Subcutaneous abdominal adipose tissue (tissue), 5 donors: ENCODE measurements at regions not wholly inside any gene's neighbourhood (a gene's known extent, or its start where the extent isn't known, plus 50 kb on each side); places are given as distances from the start of the nearest gene placed in this dataset.

Source experiments
- H3K27ac ChIP-seq: one replicate; pipeline ENCODE4 v1.7.0; 2013; ENCODE audit warnings: low read depth, mild to moderate bottlenecking, inconsistent platforms, low read length, moderate library complexity
- H3K27me3 ChIP-seq, 5 donors: one replicate each; pipeline ENCODE4 v1.7.0; 2013; ENCODE audit warnings: low read length in 5 of 5, inconsistent platforms in 1 of 5; ENCODE audit not compliant: control insufficient read depth in 5 of 5, insufficient read depth in 4 of 5
- H3K36me3 ChIP-seq, 5 donors: one replicate each; pipeline ENCODE4 v1.7.0; 2013; ENCODE audit warnings: low read length in 5 of 5; ENCODE audit not compliant: control insufficient read depth in 5 of 5, insufficient read depth in 5 of 5
- H3K4me1 ChIP-seq, 5 donors: one replicate each; pipeline ENCODE4 v1.7.0; 2013; ENCODE audit warnings: low read length in 5 of 5, mild to moderate bottlenecking in 3 of 5, moderate library complexity in 1 of 5; ENCODE audit not compliant: control insufficient read depth in 5 of 5, insufficient read depth in 5 of 5
- H3K4me3 ChIP-seq, 5 donors: one replicate each; pipeline ENCODE4 v1.7.0; 2013; ENCODE audit warnings: low read length in 5 of 5, low read depth in 1 of 5
- H3K9ac ChIP-seq, 5 donors: one replicate each; pipeline ENCODE4 v1.7.0; 2013; ENCODE audit warnings: low read length in 5 of 5, mild to moderate bottlenecking in 4 of 5, moderate library complexity in 3 of 5
- H3K9me3 ChIP-seq, 5 donors: one replicate each; pipeline ENCODE4 v1.7.0; 2013; ENCODE audit warnings: low read length in 5 of 5; ENCODE audit not compliant: control insufficient read depth in 5 of 5
- donor health status: healthy.
- donor health status: healthy.
- donor health status: healthy.
- donor health status: healthy.
- donor health status: healthy.

DNA sequence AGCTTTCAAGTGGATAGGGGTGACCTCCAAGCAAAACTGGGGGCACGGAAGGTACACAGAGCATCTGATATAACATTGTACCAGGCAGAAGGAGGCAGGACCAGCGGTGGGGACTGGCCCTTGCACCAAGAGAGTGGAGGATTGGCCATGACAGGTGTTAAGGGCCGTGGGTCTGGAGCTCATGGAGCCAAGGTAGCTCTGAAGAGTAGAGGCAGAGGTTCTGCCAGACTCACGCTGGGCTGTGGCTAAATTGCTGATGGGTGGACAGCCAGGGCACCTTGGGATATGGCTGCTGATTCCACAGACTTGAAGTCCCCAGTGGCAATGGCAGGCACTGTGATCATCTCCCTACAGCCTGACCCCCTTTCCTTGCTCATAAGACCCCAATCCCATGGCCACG is 65.9 kb upstream of the NKD1 start:
- no peaks in the 10 kb centered on the region for H3K36me3 ChIP-seq
- no peak overlapping the region for H3K4me3 ChIP-seq
- H3K27ac ChIP-seq = no peak overlapping the region
- H3K4me1 ChIP-seq = no peaks in the 10 kb centered on the region
- no peak overlapping the region for H3K9ac ChIP-seq
- H3K9me3 ChIP-seq = peaks cover 0 to 22% (median 9%) of the 10 kb centered on the region in 5 donors
- H3K27me3 ChIP-seq = peaks cover 10 to 31% (median 11%) of the 10 kb centered on the region in 5 donors

- Histone ChIP-seq H3K27ac (no peak overlapping the region), H3K9ac (no peak overlapping the region), H3K27me3 (peaks cover 10 to 38% (median 11%) of the 10 kb centered on the region in 5 donors), H3K36me3 (no peaks in the 10 kb centered on the region), H3K9me3 (peaks cover 0 to 16% (median 9%) of the 10 kb centered on the region in 5 donors), H3K4me1 (no peaks in the 10 kb centered on the region), H3K4me3 (no peak overlapping the region)
Measured at GRCh38 chr16:50480206-50480605, 68.0 kb upstream of the NKD1 start.

- Histone ChIP-seq H3K27me3 (peaks cover 10 to 38% (median 11%) of the 10 kb centered on the region in 5 donors), H3K9ac (no peak overlapping the region), H3K27ac (no peak overlapping the region), H3K9me3 (peaks cover 0 to 12% (median 6%) of the 10 kb centered on the region in 5 donors), H3K4me1 (no peaks in the 10 kb centered on the region), H3K4me3 (no peak overlapping the region), H3K36me3 (no peaks in the 10 kb centered on the region)
Measured at GRCh38 chr16:50479771-50480170, 68.4 kb upstream of the NKD1 start.

- no peak overlapping the region for H3K27ac ChIP-seq
- no peak overlapping the region for H3K4me3 ChIP-seq
- H3K36me3 ChIP-seq = no peaks in the 10 kb centered on the region
- peaks cover 10 to 38% (median 11%) of the 10 kb centered on the region in 5 donors for H3K27me3 ChIP-seq
- no peak overlapping the region for H3K9ac ChIP-seq
- H3K9me3 ChIP-seq = peaks cover 0 to 6% (median 0%) of the 10 kb centered on the region in 5 donors
- H3K4me1 ChIP-seq = no peaks in the 10 kb centered on the region
Measured at GRCh38 chr16:50478773-50479149, 69.4 kb upstream of the NKD1 start.

DNA sequence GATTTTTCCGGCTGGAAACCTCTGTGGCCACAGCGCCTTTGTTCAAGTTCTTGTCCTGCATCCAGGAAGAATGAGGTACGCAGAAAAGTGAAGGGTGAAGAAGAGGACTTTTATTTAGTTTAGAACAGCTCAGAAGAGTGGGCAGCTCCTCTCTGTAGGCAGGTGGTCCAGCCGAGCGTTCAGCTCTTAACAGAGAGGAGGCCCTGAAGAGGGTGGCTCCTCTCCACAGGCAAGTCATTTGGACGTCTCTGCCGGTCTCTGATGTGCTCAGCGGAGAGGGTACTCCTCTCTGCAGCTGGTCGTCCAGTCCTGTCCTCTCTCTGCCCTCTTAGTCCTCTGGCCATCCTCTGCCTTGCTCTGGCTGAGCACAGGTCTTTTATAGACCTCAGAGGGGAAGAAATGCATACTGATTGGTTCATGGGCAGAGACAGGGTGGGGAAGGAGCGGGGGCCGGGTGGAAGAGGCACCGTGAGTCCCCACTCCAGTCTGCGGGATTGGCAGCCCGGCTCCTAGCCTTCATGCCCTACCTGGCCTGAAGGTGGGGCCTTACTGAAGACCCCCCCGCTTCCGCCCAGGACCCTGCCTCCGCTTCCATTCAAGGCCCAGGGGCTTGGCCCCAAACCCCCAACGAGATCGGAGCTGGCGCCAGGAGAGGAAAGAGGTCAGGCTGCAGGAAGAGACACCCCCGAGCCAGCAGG is 70.0 kb upstream of the NKD1 start:
- Histone ChIP-seq H3K9ac (no peak overlapping the region), H3K4me1 (no peaks in the 10 kb centered on the region), H3K9me3 (peaks cover 0 to 6% (median 0%) of the 10 kb centered on the region in 5 donors), H3K27ac (no peak overlapping the region), H3K27me3 (peaks cover 10 to 38% (median 11%) of the 10 kb centered on the region in 5 donors), H3K4me3 (no peak overlapping the region), H3K36me3 (no peaks in the 10 kb centered on the region)

- no peak overlapping the region for H3K4me3 ChIP-seq
- no peaks in the 10 kb centered on the region for H3K4me1 ChIP-seq
- H3K27me3 ChIP-seq = peaks cover 3 to 35% (median 8%) of the 10 kb centered on the region in 5 donors
- peaks cover 0 to under 1% (median 0%) of the 10 kb centered on the region in 5 donors for H3K9me3 ChIP-seq
- H3K27ac ChIP-seq = no peak overlapping the region
- H3K36me3 ChIP-seq = no peaks in the 10 kb centered on the region
- H3K9ac ChIP-seq = no peak overlapping the region
Measured at GRCh38 chr16:50476486-50477255, 71.5 kb upstream of the NKD1 start.

DNA sequence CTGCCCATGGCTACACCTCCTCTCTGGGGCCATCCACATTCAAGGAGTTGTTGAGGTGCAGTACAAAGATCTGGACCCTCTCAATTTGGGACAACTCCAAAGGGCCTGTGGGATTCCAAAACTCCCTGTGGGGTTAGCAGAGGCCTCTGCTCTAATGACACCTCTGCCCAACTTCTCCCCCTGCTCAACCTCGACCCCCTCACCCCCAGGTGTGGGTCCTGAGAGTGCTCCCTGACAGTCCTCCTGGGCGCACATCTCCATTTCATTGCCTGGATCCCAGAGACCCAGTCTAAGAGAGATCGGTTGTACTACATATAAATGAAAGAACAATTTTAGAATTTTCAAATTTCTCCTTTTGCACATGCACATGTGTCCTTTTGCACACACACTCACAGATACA is 73.0 kb upstream of the NKD1 start:
- H3K9ac ChIP-seq = no peak overlapping the region
- H3K36me3 ChIP-seq = no peaks in the 10 kb centered on the region
- peaks cover 0 to 2% (median 0%) of the 10 kb centered on the region in 5 donors for H3K9me3 ChIP-seq
- no peaks in the 10 kb centered on the region for H3K4me1 ChIP-seq
- no peak overlapping the region for H3K27ac ChIP-seq
- H3K27me3 ChIP-seq = peaks cover under 1 to 30% (median 11%) of the 10 kb centered on the region in 5 donors
- no peak overlapping the region for H3K4me3 ChIP-seq

DNA sequence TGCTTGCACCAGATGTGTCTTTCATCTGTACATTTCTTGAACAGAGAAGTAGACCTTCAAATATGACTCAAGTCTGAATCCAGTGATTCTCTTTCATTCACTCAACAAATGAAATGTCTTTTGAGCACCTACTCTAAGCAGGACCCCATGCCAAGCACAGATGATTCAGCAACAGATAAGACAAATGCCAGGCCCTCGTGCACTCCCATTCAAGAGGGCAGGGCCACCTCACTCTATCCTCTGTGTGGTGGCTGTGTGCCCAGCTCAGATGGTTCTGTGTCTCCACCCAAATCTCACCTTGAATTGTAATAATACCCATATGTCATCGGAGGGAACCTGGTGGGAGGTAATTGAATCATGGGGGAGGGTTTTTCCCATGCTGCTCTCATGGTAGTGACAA is 74.1 kb upstream of the NKD1 start:
- no peak overlapping the region for H3K9ac ChIP-seq
- H3K4me1 ChIP-seq = no peaks in the 10 kb centered on the region
- H3K4me3 ChIP-seq = no peak overlapping the region
- H3K27me3 ChIP-seq = peaks cover 9 to 33% (median 20%) of the 10 kb centered on the region in 5 donors
- H3K36me3 ChIP-seq = no peaks in the 10 kb centered on the region
- peaks cover 0 to 2% (median 0%) of the 10 kb centered on the region in 5 donors for H3K9me3 ChIP-seq
- H3K27ac ChIP-seq = no peak overlapping the region

DNA sequence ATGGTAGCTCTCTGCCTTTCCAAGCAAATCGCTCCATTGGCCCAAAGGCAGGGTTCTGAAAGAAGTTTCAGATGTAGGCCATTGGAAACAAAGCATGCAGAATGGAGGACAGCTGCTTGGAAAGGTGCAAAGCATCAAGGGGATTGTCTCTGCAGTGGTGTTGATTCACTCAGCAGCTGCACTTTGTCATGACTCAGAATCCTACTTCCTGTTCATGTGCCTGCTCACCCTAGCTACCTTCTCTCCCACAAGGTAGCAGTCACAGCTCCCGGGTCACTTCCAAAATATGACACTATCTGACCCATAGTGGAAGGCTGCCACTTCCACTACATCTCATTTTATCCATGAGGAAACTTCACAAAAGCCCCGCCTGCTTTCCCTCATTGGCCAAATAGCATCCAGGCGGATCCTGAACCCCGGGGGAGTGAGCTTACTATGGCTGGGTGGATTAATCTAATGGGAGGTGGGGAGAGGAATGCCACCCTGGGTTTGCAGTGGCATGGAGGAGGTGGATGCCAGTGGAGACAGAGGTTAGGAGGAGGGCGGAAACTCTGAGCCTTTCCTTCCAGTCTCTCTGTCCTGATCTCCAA is 74.7 kb upstream of the NKD1 start:
- Histone ChIP-seq H3K9me3 (peaks cover 0 to 2% (median 0%) of the 10 kb centered on the region in 5 donors), H3K27me3 (peaks cover 13 to 35% (median 25%) of the 10 kb centered on the region in 5 donors), H3K9ac (no peak overlapping the region), H3K4me1 (peaks cover 0 to 1% (median under 1%) of the 10 kb centered on the region in 5 donors), H3K27ac (no peak overlapping the region), H3K4me3 (no peak overlapping the region), H3K36me3 (no peaks in the 10 kb centered on the region)

DNA sequence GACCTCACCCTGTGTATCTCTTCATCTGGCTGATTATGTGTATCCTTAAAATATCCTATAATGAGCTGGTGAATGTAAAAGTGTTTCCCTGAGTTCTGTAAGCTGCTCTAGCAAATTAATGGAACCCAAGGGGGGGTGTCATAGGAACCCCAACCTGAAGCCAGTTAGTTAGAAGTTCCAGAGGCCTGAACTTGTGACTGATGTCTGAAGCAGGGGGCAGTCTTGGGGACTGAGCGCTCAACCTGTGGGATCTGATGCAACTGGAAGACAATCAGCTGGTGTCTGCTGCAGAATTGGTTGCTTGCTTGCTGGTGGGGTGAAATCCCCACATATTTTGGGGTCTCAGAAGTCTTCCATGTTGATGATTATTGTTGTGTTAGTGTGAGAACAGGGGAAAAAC is 75.7 kb upstream of the NKD1 start:
- no peaks in the 10 kb centered on the region for H3K36me3 ChIP-seq
- peaks cover 0 to 4% (median 3%) of the 10 kb centered on the region in 5 donors for H3K4me1 ChIP-seq
- H3K9me3 ChIP-seq = peaks cover 0 to 2% (median 0%) of the 10 kb centered on the region in 5 donors
- H3K4me3 ChIP-seq = no peak overlapping the region
- H3K9ac ChIP-seq = no peak overlapping the region
- no peak overlapping the region for H3K27ac ChIP-seq
- H3K27me3 ChIP-seq = peaks cover 16 to 31% (median 24%) of the 10 kb centered on the region in 5 donors
